ENCODE measurements at regions not wholly inside any gene's neighbourhood (a gene's known extent, or its start where the extent isn't known, plus 50 kb on each side); places are given as distances from the start of the nearest gene placed in this dataset.

DNA sequence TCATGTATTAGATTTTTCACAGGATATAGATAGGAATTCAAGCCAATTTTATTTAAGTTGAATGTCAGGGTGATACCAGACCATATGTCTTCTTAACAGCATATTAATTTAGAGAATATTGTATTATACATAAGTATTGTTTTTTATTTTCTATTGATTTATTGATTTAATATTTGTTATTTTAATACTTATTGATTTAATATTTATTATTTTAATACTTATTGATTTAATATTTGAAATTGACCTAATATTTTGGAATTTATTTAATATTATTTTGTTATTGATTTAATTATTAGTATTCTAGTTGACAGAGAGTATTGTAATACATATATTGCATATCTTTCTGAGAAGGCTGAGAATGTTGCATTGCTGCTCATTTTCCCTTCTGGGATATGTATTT lies 1411.8 kb upstream of the ACO1 start:
- Histone ChIP-seq H4K20me1 (replicated peaks; ENCODE audit: control insufficient read depth, insufficient read depth, low read length) (no peaks in the 10 kb centered on the region), H3K79me2 (ENCODE audit: control insufficient read depth, insufficient read depth, low read length) (no peaks in the 10 kb centered on the region), H3K4me3 (no peak overlapping the region), H3K9me3 (replicated peaks; ENCODE audit: control insufficient read depth, insufficient read depth, low read depth, low read length) (no peaks in the 10 kb centered on the region), H3K27ac (ENCODE audit: extremely low read depth, low read depth, low read length) (no peak overlapping the region), H3K36me3 (ENCODE audit: control insufficient read depth, insufficient read depth, low read length) (no peaks in the 10 kb centered on the region), H3K4me2 (ENCODE audit: insufficient read depth, low read length) (no peak overlapping the region), H3K9ac (ENCODE audit: insufficient read depth in 1 of 2, low read depth in 2 of 2, low read length in 2 of 2) (no peak overlapping the region), H3K27me3 (ENCODE audit: control insufficient read depth in 2 of 2, insufficient read depth in 2 of 2, low read length in 2 of 2) (no peaks in the 10 kb centered on the region), H2AFZ (ENCODE audit: low read depth, low read length) (no peak overlapping the region), H3K9me1 (ENCODE audit: control insufficient read depth, insufficient read depth, low read length) (no peaks in the 10 kb centered on the region), H3K4me1 (replicated peaks in 1 of 2; ENCODE audit: control insufficient read depth in 2 of 2, insufficient read depth in 2 of 2, low read length in 2 of 2) (no peaks in the 10 kb centered on the region)
- no peak for DNase-seq (ENCODE audit: extremely low read depth in 1 of 4, low spot score in 3 of 4)
- no peak for TF ChIP-seq ZNF146 (CRISPR knock-in tag; IDR thresholded peaks at IDR 0.05; ENCODE audit: unreplicated experiment)
- no peak for TF ChIP-seq SMARCA5 (IDR thresholded peaks at IDR 0.05)
- TF ChIP-seq TGIF2 (CRISPR knock-in tag; IDR thresholded peaks at IDR 0.05), result no peak
- TF ChIP-seq, protein P1, sequence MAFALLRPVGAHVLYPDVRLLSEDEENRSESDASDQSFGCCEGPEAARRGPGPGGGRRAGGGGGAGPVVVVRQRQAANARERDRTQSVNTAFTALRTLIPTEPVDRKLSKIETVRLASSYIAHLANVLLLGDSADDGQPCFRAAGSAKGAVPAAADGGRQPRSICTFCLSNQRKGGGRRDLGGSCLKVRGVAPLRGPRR (CRISPR knock-in tag; IDR thresholded peaks at IDR 0.05), result no peak
- no peak for TF ChIP-seq ZFP1 (CRISPR knock-in tag; IDR thresholded peaks at IDR 0.05)
- no peak for TF ChIP-seq ARID1B (IDR thresholded peaks at IDR 0.05)
- TF ChIP-seq MEIS2 (IDR thresholded peaks at IDR 0.05; ENCODE audit: partially characterized antibody), result no peak
- no peak for TF ChIP-seq MCM3 (IDR thresholded peaks at IDR 0.05)
- TF ChIP-seq, protein P2, sequence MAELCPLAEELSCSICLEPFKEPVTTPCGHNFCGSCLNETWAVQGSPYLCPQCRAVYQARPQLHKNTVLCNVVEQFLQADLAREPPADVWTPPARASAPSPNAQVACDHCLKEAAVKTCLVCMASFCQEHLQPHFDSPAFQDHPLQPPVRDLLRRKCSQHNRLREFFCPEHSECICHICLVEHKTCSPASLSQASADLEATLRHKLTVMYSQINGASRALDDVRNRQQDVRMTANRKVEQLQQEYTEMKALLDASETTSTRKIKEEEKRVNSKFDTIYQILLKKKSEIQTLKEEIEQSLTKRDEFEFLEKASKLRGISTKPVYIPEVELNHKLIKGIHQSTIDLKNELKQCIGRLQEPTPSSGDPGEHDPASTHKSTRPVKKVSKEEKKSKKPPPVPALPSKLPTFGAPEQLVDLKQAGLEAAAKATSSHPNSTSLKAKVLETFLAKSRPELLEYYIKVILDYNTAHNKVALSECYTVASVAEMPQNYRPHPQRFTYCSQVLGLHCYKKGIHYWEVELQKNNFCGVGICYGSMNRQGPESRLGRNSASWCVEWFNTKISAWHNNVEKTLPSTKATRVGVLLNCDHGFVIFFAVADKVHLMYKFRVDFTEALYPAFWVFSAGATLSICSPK (IDR thresholded peaks at IDR 0.05; ENCODE audit: borderline replicate concordance), result no peak
- no peak for TF ChIP-seq RHOXF2B (CRISPR knock-in tag; conservative IDR thresholded peaks at IDR 0.05)
- no peak for TF ChIP-seq TFAM (CRISPR knock-in tag; conservative IDR thresholded peaks at IDR 0.05)
- no peak for TF ChIP-seq HMGN3 (IDR thresholded peaks at IDR 0.05; ENCODE audit: borderline replicate concordance, extremely low read depth, insufficient read length, low read depth, low read length)
- TF ChIP-seq ILK (tag; IDR thresholded peaks at IDR 0.05; ENCODE audit: borderline replicate concordance, low read depth), result no peak
- no peak for TF ChIP-seq MYC (IDR thresholded peaks at IDR 0.05; ENCODE audit: low read depth, low read length)
- no peak for TF ChIP-seq MYC (CRISPR knock-in tag; IDR thresholded peaks at IDR 0.05; ENCODE audit: borderline replicate concordance, low read depth)
- TF ChIP-seq ZNF75A (CRISPR knock-in tag; IDR thresholded peaks at IDR 0.05), result no peak
- TF ChIP-seq BRCA1 (IDR thresholded peaks at IDR 0.05), result no peak
- TF ChIP-seq BRCA1 (CRISPR knock-in tag; IDR thresholded peaks at IDR 0.05), result no peak
- no peak for TF ChIP-seq MCM2 (IDR thresholded peaks at IDR 0.05; ENCODE audit: low read depth)
- no TSS peak for BruUV-seq (replicated peaks)
- FAIRE-seq, result no peak
- intact Hi-C loops (cut with micrococcal nuclease), result no loop called here
- no peak for ATAC-seq
- in situ Hi-C loops (cut with MboI), result no loop called here
- POLR2A ChIA-PET, result no interaction called here
- CTCF ChIA-PET (ENCODE audit: low intra/inter-chr PET ratio), result no interaction called here

Data from K562 (cell line).